ENCODE measurements at regions not wholly inside any gene's neighbourhood (a gene's known extent, or its start where the extent isn't known, plus 50 kb on each side); places are given as distances from the start of the nearest gene placed in this dataset.

GRCh38 chr5:99702565-99702964 lies 773.8 kb upstream of the CHD1 start:
- H3K9ac ChIP-seq (ENCODE audit: insufficient read depth in 1 of 2, low read length in 2 of 2), result no peak overlapping the region
- no peak overlapping the region for H3K27ac ChIP-seq (ENCODE audit: low read depth in 1 of 2, low read length in 1 of 2)
- H3K4me1 ChIP-seq (ENCODE audit: control insufficient read depth in 5 of 5, insufficient read depth in 5 of 5, low read length in 5 of 5), result no peaks in the 10 kb centered on the region
- 90 to 92% methylated on average over 5 of the region's 5 CpGs for WGBS, 2 donors
- H3K9me3 ChIP-seq (ENCODE audit: control insufficient read depth in 4 of 4, insufficient read depth in 3 of 4, low read length in 3 of 4), result peaks cover 0 to 3% (median 0%) of the 10 kb centered on the region in 4 donors
- ATAC-seq (ENCODE audit: insufficient read depth, low FRiP score), result no peak
- no peak overlapping the region for H3K4me3 ChIP-seq
- no peaks in the 10 kb centered on the region for H3K27me3 ChIP-seq (ENCODE audit: control insufficient read depth in 3 of 3, insufficient read depth in 3 of 3, low read length in 2 of 3)
- H3K36me3 ChIP-seq (ENCODE audit: control insufficient read depth in 4 of 4, insufficient read depth in 4 of 4, low read length in 4 of 4), result no peaks in the 10 kb centered on the region
- DNase-seq, result no peak
- no peak for TF ChIP-seq CTCF (IDR thresholded peaks at IDR 0.05; ENCODE audit: control extremely low read depth, extremely low read depth)

GRCh38 chr5:99694884-99695283 lies 766.1 kb upstream of the CHD1 start:
- H3K27ac ChIP-seq (ENCODE audit: low read depth in 1 of 2, low read length in 1 of 2), result no peak overlapping the region
- no peaks in the 10 kb centered on the region for H3K4me1 ChIP-seq (ENCODE audit: control insufficient read depth in 5 of 5, insufficient read depth in 5 of 5, low read length in 5 of 5)
- ATAC-seq (ENCODE audit: insufficient read depth, low FRiP score) (no peak), DNase-seq (no peak)
- no peak overlapping the region for H3K4me3 ChIP-seq
- no peak overlapping the region for H3K9ac ChIP-seq (ENCODE audit: insufficient read depth in 1 of 2, low read length in 2 of 2)
- 91 to 92% methylated on average over 10 of the region's 10 CpGs for WGBS, 2 donors
- H3K36me3 ChIP-seq (ENCODE audit: control insufficient read depth in 4 of 4, insufficient read depth in 4 of 4, low read length in 4 of 4), result no peaks in the 10 kb centered on the region
- no peak for TF ChIP-seq CTCF (IDR thresholded peaks at IDR 0.05; ENCODE audit: control extremely low read depth, extremely low read depth)
- no peaks in the 10 kb centered on the region for H3K27me3 ChIP-seq (ENCODE audit: control insufficient read depth in 3 of 3, insufficient read depth in 3 of 3, low read length in 2 of 3)
- H3K9me3 ChIP-seq (ENCODE audit: control insufficient read depth in 4 of 4, insufficient read depth in 3 of 4, low read length in 3 of 4), result no peaks in the 10 kb centered on the region

GRCh38 chr5:99686538-99686937 lies 757.7 kb upstream of the CHD1 start:
- Histone ChIP-seq H3K9ac (ENCODE audit: insufficient read depth in 1 of 2, low read length in 2 of 2) (no peak overlapping the region), H3K27ac (ENCODE audit: low read depth in 1 of 2, low read length in 1 of 2) (no peak overlapping the region), H3K4me1 (ENCODE audit: control insufficient read depth in 5 of 5, insufficient read depth in 5 of 5, low read length in 5 of 5) (no peaks in the 10 kb centered on the region), H3K9me3 (ENCODE audit: control insufficient read depth in 4 of 4, insufficient read depth in 3 of 4, low read length in 3 of 4) (no peaks in the 10 kb centered on the region), H3K27me3 (ENCODE audit: control insufficient read depth in 3 of 3, insufficient read depth in 3 of 3, low read length in 2 of 3) (no peaks in the 10 kb centered on the region), H3K4me3 (no peak overlapping the region), H3K36me3 (ENCODE audit: control insufficient read depth in 4 of 4, insufficient read depth in 4 of 4, low read length in 4 of 4) (no peaks in the 10 kb centered on the region)
- WGBS, 2 donors, result 73 to 81% methylated on average over 7 of the region's 7 CpGs
- ATAC-seq (ENCODE audit: insufficient read depth, low FRiP score), result no peak
- no peak for TF ChIP-seq CTCF (IDR thresholded peaks at IDR 0.05; ENCODE audit: control extremely low read depth, extremely low read depth)
- DNase-seq, result no peak

DNA sequence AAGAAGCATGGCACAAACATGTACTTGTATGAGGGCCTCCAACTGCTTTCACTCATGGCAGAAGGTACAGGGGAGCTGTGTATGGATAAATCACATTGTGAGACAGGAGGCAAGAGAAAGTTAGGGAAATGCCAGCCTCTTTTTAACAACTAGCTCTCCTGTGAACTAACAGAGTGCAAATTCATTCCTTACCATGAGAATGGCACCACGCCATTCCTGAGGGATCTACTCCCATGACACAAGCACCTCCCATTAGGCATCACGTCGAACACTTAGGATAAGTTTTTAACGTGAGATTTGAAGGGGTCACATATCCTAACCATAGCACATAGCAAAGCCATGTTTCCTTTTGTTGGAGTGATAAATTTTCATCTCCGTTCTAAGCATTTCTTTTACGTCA lies 747.2 kb upstream of the CHD1 start:
- H3K4me1 ChIP-seq (ENCODE audit: control insufficient read depth in 5 of 5, insufficient read depth in 5 of 5, low read length in 5 of 5), result no peaks in the 10 kb centered on the region
- no peaks in the 10 kb centered on the region for H3K9me3 ChIP-seq (ENCODE audit: control insufficient read depth in 4 of 4, insufficient read depth in 3 of 4, low read length in 3 of 4)
- no peak overlapping the region for H3K4me3 ChIP-seq
- H3K27ac ChIP-seq (ENCODE audit: low read depth in 1 of 2, low read length in 1 of 2), result no peak overlapping the region
- H3K9ac ChIP-seq (ENCODE audit: insufficient read depth in 1 of 2, low read length in 2 of 2), result no peak overlapping the region
- H3K36me3 ChIP-seq (ENCODE audit: control insufficient read depth in 4 of 4, insufficient read depth in 4 of 4, low read length in 4 of 4), result no peaks in the 10 kb centered on the region
- no peak for ATAC-seq (ENCODE audit: insufficient read depth, low FRiP score)
- no peaks in the 10 kb centered on the region for H3K27me3 ChIP-seq (ENCODE audit: control insufficient read depth in 3 of 3, insufficient read depth in 3 of 3, low read length in 2 of 3)
- WGBS, 2 donors, result 78 to 86% methylated on average over 6 of the region's 6 CpGs
- no peak for DNase-seq
- no peak for TF ChIP-seq CTCF (IDR thresholded peaks at IDR 0.05; ENCODE audit: control extremely low read depth, extremely low read depth)

All from lung (tissue), 11 donors.